KMS-11 (cell line): ENCODE measurements at regions not wholly inside any gene's neighbourhood (a gene's known extent, or its start where the extent isn't known, plus 50 kb on each side); places are given as distances from the start of the nearest gene placed in this dataset.

Experiments
- H2AFZ ChIP-seq: fragments of 200-600 bp; sonication (generic); 2 replicates; pipeline ENCODE4 v1.6.1; 2016; ENCODE audit warnings: antibody characterized with exemption, mixed run types, low read depth
- H3K27ac ChIP-seq: fragments of 200-600 bp; sonication (generic); 2 replicates; pipeline ENCODE4 v1.6.1; 2016; ENCODE audit warnings: mild to moderate bottlenecking, mixed run types
- H3K27me3 ChIP-seq: fragments of 200-600 bp; sonication (generic); 2 replicates; pipeline ENCODE4 v1.6.1; 2017; ENCODE audit warnings: mild to moderate bottlenecking, low read depth, mixed run types, moderate library complexity; ENCODE audit not compliant: insufficient read depth
- H3K36me3 ChIP-seq: fragments of 200-600 bp; sonication (generic); 2 replicates; pipeline ENCODE4 v1.6.1; 2017; ENCODE audit warnings: mild to moderate bottlenecking, mixed run types; ENCODE audit not compliant: insufficient read depth
- H3K4me1 ChIP-seq: fragments of 200-600 bp; sonication (generic); 2 replicates; pipeline ENCODE4 v1.6.1; 2016; ENCODE audit warnings: mild to moderate bottlenecking, low read depth, mixed run types; ENCODE audit not compliant: poor library complexity, severe bottlenecking
- H3K4me2 ChIP-seq: fragments of 200-600 bp; sonication (generic); 2 replicates; pipeline ENCODE4 v1.7.0; 2016; ENCODE audit warnings: mild to moderate bottlenecking, mixed run types
- H3K4me3 ChIP-seq: fragments of 200-600 bp; sonication (generic); IDR thresholded peaks from 2 replicates; pipeline ENCODE4 v1.6.1; 2017; ENCODE audit warnings: low read depth, low read length, mixed read lengths; ENCODE audit not compliant: insufficient read depth
- H3K79me2 ChIP-seq: fragments of 200-600 bp; sonication (generic); 2 replicates; pipeline ENCODE4 v1.6.1; 2016; ENCODE audit warnings: low read depth, mixed run types; ENCODE audit not compliant: insufficient read depth
- H3K9ac ChIP-seq: fragments of 200-600 bp; sonication (generic); 2 replicates; pipeline ENCODE4 v1.6.1; 2016; ENCODE audit warnings: mild to moderate bottlenecking, mixed run types
- H4K20me1 ChIP-seq: fragments of 200-600 bp; sonication (generic); 2 replicates; pipeline ENCODE4 v1.6.1; 2016; ENCODE audit warnings: mild to moderate bottlenecking, mixed run types; ENCODE audit not compliant: insufficient read depth
- TF ChIP-seq, protein P1 (sequence below): fragments of 200-600 bp; sonication (generic); conservative IDR thresholded peaks from 2 replicates; pipeline ENCODE4 v1.6.1; 2017; ENCODE audit warnings: low read depth, mild to moderate bottlenecking, antibody characterized with exemption, low read length, moderate library complexity, mixed read lengths

DNA sequence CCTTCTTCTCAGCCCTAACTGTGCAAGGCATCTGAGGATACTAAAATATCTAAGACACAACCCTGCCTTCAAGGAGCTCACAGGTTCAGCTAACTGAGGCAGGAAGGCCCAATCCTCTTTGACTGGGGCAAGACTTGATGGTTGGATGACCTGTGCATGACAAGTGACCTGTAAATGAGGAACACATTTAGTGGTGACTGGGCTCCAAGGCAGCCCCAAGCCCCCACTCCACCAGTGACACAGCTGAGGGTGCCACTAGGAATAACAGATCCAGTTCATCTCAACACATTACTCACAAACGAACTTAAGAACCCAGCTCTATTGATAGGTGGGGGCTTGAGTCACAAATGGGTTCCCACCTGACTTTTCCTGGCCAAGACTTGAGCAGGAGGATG, 244.7 kb upstream of the IRF2BP2 start:
- H4K20me1 ChIP-seq: no peaks in the 10 kb centered on the region
- no peak overlapping the region for H2AFZ ChIP-seq
- no peak overlapping the region for H3K27ac ChIP-seq
- no peaks in the 10 kb centered on the region for H3K27me3 ChIP-seq
- no peaks in the 10 kb centered on the region for H3K79me2 ChIP-seq
- no peaks in the 10 kb centered on the region for H3K36me3 ChIP-seq
- H3K9ac ChIP-seq: no peak overlapping the region
- no peak overlapping the region for H3K4me2 ChIP-seq
- TF ChIP-seq, protein P1, sequence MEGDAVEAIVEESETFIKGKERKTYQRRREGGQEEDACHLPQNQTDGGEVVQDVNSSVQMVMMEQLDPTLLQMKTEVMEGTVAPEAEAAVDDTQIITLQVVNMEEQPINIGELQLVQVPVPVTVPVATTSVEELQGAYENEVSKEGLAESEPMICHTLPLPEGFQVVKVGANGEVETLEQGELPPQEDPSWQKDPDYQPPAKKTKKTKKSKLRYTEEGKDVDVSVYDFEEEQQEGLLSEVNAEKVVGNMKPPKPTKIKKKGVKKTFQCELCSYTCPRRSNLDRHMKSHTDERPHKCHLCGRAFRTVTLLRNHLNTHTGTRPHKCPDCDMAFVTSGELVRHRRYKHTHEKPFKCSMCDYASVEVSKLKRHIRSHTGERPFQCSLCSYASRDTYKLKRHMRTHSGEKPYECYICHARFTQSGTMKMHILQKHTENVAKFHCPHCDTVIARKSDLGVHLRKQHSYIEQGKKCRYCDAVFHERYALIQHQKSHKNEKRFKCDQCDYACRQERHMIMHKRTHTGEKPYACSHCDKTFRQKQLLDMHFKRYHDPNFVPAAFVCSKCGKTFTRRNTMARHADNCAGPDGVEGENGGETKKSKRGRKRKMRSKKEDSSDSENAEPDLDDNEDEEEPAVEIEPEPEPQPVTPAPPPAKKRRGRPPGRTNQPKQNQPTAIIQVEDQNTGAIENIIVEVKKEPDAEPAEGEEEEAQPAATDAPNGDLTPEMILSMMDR: no peak
- H3K4me3 ChIP-seq: no peak overlapping the region
- peaks cover 13% of the 10 kb centered on the region for H3K4me1 ChIP-seq

DNA sequence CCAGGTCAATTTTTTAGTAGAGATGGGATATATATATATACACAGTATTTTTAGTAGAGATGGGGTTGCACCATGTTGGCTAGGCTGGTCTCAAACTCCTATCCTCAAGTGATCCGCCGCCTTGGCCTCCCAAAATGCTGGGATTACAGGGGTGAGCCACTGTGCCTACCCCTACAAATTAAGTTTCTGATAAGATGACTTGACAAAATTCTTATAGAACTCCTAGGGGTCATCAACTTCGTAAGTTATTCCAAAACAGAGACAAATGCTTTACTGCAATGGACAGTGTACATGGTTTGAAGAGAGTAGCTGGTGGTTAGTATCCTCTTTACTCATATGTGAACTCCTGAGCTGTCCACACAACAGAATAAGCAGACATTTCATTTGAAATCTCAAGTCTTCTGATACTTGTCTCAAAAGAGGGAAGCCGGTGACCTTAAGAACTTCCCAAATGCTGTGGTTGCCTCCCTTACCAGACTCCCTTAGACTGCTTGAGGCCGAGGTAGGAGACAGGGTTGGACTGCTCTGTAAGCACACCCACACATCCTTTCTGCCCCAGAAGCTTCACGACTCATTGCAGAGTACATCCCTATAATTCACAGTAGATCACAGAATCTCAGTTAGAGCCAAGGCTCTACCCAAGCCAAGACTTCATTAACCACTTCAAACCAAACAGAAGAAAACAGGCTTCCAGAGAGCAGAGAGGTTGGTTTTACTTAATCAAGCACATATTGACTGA, 244.1 kb upstream of the IRF2BP2 start:
- Histone ChIP-seq H3K4me2 (no peak overlapping the region), H2AFZ (no peak overlapping the region), H3K27me3 (no peaks in the 10 kb centered on the region), H3K36me3 (no peaks in the 10 kb centered on the region), H3K4me1 (peaks cover 13% of the 10 kb centered on the region), H4K20me1 (no peaks in the 10 kb centered on the region), H3K9ac (no peak overlapping the region), H3K27ac (no peak overlapping the region), H3K4me3 (no peak overlapping the region), H3K79me2 (no peaks in the 10 kb centered on the region)
- TF ChIP-seq, protein P1: no peak

DNA sequence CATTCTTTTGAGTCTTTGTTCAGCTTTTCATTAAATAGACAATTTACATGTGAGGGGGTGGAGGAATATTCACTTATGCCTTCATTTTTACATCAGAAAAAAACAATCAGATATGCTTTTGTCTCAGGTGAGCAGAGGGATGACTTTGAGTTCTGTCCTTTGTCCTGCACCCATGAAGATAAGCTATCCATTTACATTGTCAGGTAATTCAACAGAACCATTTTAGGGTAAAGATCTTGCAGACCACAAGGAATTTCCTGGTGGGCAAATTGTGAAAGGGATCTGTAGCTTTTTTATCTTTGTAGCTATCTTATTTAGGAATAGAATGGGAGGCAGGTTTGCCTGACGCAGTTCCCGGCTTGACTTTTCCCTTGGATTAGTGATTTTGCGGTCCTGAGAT, 242.7 kb upstream of the IRF2BP2 start:
- no peak overlapping the region for H3K27ac ChIP-seq
- no peak overlapping the region for H3K4me3 ChIP-seq
- no peak overlapping the region for H2AFZ ChIP-seq
- H3K4me1 ChIP-seq: peaks cover 13% of the 10 kb centered on the region
- no peaks in the 10 kb centered on the region for H4K20me1 ChIP-seq
- H3K79me2 ChIP-seq: no peaks in the 10 kb centered on the region
- no peak overlapping the region for H3K9ac ChIP-seq
- H3K4me2 ChIP-seq: no peak overlapping the region
- H3K36me3 ChIP-seq: no peaks in the 10 kb centered on the region
- TF ChIP-seq, protein P1: no peak
- no peaks in the 10 kb centered on the region for H3K27me3 ChIP-seq

DNA sequence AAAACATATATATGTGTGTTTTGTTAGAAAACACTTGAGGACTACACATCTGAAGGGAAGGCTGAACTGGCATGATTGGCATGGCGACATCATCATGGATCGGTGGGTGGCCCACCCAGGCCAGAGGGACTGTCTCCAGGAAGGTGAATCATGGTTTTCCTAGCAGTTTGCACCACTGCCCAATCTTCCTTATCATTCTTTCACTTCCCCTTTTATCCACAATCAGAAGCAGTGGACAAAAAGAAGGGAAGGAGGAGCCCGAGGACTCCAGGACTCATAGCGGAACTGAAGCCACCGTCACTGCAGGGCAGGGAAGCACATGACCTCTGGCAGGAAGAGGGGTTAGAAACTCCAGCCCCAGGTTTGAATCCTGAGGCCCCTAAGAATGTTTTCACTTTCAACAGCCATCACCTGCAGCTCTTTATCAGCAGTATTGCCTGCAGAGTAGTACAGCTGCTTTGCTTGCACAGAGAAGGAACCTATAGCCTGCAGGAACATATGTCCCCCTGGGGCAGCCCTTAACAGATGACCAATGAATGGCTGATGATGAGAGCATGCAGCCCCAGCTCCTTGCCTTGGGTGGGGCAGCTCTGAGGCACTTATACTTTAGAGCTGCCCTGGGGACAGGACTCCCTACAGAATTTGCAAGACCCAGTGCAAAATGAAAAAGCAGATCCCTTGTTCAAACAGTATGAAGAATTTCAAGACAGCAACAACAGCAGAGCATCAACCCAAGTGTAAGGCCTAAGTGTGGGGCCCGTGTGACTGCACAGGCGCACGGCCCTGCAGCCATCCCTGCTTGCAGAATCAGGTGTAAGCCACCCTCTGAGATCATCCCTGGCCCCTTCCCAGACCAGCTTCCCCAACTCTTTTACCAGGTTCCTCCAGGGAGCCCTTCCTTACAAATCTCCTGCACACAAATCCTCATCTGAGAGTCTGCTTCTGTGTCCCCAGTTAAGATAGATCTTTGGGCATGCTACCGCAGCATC, 241.8 kb upstream of the IRF2BP2 start:
- no peak overlapping the region for H3K4me3 ChIP-seq
- H3K79me2 ChIP-seq: no peaks in the 10 kb centered on the region
- TF ChIP-seq, protein P1: no peak
- no peaks in the 10 kb centered on the region for H3K27me3 ChIP-seq
- peaks cover 13% of the 10 kb centered on the region for H3K4me1 ChIP-seq
- H3K9ac ChIP-seq: no peak overlapping the region
- H2AFZ ChIP-seq: no peak overlapping the region
- H3K4me2 ChIP-seq: peak overlapping the region; percentile 0; the same call in 1 of the 2 replicates
- H4K20me1 ChIP-seq: no peaks in the 10 kb centered on the region
- H3K27ac ChIP-seq: no peak overlapping the region
- no peaks in the 10 kb centered on the region for H3K36me3 ChIP-seq
